Inferior parietal cortex (tissue), 1 donor: ENCODE measurements at regions not wholly inside any gene's neighbourhood (a gene's known extent, or its start where the extent isn't known, plus 50 kb on each side); places are given as distances from the start of the nearest gene placed in this dataset.
"Not testable (repeated sequence)": the region's sequence is repeated elsewhere in the genome, so short reads cannot be mapped to it uniquely, and the experiment has no call there.

Experiments used
- DNase-seq: peaks from one replicate; pipeline ENCODE4 v3.0.0-alpha.2; 2016; ENCODE audit errors: extremely low spot score

DNA sequence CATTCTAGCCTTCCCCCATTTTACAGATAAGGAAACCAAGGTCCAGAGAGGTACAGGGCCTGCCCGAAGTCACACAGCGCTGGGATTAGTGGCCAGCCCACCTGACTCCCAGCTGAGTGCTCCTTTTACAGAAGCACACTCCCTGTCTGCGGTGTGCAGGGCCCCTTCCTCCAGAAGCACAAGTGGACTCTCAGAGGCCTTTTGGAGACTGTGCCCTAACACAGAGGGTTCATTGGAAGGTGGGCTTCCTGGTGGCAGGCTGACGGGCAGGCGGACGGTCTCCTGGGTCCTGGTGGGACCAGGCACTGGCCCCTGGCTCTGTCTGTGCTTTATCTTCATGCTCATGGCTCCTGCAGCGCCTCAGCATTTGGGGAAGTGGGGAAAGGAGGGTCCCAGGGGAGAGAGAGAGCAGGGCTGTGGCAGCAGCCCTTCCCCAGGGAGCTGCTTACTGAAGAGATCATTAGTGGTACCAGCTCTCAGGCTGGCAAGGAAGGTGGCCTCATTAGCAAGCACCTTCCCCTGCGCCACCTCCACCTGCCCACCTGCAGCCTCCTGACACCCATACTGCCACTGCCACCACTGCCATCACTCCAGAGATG, 83.1 kb upstream of the GOLGA6L4 start:
- DNase-seq = not testable (repeated sequence)

DNA sequence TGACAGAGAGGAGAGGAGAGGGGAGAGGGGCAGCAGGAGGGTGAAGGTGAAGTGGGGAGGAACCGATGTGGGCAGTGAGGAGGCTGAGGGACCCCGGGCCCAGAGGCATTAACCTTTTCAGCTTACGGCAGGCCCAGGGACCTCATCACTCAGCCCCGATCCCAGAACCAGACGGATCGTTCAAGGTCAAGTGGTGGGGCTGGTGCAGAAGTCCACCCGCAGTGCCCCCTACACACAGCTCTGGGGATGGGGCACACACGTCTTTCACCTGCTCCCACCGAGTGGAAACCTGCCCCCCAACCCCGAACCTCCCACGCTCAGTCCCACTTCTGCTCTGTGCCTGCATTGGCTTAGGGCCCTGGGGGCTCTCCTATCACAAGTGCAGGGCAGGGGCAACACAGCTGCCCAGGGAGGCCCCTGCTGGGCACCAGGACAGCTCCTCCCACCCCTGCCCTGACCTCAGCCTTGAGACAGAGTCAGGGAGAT, 81.9 kb upstream of the GOLGA6L4 start:
- DNase-seq = not testable (repeated sequence)

DNA sequence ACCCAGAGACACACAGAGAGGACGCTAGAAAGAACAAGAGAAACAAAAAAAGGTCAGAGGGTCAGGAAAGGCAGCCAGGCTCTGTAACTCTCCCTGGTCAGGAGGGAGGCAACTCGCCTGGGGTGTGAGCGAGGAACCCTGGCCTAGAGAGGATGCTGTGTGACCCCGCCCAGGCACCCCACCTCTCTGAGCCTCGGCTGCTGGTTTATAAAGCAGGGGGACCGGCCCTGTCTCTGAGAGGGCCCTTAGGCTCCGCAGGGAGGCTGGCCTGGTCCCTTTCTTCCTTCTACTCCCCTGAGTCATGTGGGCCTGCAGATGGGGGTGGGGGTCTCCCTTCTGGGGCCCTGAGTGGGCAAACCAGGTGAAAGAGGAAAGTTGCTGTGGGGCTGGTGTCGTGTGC, 81.3 kb upstream of the GOLGA6L4 start:
- DNase-seq = not testable (repeated sequence)

DNA sequence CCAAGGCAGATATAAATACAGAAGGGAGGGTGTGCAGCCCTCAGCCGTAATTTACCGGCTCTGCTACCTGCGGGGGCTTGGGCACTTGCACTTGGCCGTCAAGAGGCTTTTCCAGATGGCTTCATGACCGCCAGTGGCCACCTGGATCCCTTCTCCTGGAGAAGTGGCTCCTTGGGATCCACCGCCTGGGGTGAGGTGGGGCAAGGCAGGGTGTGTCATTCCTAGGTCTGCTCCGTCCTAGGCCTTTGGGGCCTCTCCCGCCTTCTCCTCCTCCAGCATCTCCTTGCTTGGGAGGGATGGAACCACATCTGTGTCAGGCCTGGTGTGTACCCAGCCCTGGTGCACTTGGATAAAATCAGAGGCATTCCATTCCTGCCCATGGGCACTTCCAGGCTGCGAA, 80.8 kb upstream of the GOLGA6L4 start:
- not testable (repeated sequence) for DNase-seq

DNA sequence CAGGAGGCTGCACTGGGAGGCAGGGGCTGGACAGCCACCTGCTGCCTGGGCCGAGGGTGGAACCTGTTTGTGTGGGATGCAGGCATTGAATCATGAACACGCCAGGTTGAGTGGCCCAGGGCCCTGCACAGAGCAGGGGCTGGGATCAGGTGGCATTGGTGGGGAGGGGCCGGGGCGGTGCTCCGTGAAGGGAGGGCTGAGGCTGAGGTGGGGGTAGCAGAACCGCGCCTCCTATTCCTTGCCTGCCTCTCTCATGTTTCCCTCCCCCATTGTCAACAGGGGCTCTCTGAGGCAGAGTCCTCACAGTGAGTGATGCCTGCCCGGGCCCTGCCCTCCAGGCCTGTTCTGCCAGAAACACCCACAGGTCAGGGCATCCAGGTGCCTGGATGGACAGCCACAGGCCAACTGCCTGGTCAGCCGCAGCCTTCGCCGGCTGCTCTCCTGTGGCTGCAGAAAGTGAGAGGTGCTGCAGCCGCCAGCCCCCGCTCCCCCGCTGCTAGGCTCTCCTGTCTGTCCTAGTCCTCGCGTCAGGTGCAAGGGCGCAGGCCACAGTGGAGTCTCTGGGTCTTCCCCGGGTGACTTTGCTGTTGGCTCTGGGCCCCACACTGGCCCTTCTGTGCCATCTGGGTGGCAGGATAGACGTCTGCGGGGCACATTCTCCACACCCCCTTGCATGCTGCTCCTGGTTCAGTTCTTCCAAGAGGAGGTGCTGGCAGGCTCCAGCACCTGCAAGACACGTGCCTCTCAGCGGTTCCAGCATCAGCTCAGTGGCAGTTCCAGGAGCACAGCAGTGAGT, 79.6 kb upstream of the GOLGA6L4 start:
- not testable (repeated sequence) for DNase-seq

DNA sequence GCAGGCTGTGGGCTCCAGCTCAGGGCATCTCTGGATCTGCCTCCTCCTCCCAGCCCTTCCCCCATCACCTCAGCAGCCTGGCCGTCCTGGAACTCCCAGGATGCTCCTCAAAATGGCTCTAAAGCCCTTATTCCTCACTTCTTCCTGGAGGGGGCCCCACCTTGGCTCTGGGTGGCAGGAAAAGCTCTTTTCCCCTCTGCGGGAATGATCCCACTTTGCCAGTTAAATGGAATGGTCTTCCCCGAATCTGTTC, 79.1 kb upstream of the GOLGA6L4 start:
- DNase-seq = not testable (repeated sequence)

DNA sequence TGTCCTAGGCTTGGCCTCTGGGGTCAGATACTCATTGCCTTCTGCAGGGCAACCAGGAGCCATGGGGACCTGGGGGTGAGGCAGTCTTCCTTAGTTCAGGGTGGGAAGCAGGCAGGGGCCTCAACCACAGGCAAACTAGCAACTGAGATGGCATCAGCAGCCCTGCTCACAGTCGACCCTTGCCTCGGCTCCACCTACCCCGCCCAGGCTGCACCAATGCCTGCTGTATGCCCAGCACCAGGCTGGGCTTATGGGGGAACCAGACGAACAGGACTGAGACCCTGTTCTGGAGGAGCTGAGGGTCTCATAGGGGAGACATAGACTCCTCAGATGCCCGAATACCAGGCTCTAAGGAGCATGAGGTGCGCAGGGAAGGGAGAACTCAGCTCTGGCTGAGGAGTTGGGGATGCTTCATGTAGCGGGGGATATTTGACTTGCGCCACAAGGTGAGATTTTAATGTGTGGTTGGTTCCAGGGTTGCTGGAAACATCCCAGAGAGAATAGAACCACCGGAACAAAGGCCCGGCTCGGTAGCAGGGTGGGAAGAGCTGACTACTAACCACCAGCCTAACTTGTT, 78.4 kb upstream of the GOLGA6L4 start:
- DNase-seq = not testable (repeated sequence)

DNA sequence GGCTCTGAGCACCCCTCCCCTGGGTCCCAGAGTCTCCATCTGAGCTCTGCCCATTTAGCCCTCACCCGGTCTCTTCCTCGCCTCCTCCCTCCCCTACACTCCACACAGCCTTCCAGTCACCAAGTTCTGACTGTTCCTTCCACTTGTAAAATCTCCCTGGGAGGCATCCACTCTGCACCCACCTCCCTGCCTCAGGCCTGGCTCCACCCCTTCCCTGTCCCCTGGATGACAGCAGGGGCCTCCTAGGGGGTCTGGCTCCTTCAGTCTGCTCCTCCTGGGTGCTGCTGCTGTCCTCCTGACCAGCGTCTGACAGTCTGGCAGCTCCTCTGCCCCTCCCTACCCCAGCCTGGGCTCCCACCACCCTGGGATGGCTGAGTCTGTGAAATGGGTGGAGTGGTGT, 77.7 kb upstream of the GOLGA6L4 start:
- not testable (repeated sequence) for DNase-seq

DNA sequence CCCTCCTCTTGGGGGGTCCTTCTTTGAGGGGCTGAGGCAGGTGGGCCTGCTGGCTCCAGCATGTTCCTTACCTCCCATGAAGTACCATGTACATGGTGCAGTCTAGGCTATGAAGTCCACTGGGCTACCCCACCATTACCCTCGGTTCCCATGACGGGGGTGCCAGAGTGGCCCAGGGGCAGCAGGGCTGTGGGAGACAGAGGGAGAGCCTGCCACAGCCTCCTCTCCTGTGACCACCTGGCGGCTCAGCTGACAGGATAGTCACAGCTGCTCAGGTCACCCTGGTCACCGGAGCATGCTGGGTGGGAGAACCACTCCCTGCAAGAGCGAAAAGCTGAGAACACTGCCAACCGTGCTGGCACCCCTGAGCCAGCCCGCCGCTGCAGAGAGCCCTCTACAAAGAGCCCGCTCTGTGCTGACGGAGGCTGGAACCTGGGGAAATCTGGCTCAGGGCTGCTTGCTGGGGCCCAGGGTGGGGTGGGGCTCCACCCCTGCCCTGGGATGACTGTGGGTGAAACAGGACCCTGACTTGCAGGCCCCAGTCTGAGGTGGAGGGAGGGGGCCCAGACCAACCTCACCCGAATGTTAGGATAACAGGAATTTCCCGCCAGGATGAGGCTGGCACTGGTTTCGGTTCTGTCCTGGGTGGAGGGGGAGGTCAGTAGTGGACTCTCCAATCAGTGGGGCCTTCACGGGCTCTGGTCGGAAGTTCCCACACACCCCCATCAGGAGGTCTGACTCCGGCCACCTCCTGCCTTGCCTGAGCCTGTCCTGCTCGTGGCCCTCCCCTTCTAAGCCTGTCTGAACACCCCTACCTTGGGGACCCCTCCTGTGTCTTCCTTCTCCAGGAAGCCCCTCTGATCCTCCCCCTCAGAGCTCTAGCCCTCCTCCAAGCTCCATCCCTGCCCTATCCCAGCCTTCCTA, 76.0 kb upstream of the GOLGA6L4 start:
- not testable (repeated sequence) for DNase-seq

DNA sequence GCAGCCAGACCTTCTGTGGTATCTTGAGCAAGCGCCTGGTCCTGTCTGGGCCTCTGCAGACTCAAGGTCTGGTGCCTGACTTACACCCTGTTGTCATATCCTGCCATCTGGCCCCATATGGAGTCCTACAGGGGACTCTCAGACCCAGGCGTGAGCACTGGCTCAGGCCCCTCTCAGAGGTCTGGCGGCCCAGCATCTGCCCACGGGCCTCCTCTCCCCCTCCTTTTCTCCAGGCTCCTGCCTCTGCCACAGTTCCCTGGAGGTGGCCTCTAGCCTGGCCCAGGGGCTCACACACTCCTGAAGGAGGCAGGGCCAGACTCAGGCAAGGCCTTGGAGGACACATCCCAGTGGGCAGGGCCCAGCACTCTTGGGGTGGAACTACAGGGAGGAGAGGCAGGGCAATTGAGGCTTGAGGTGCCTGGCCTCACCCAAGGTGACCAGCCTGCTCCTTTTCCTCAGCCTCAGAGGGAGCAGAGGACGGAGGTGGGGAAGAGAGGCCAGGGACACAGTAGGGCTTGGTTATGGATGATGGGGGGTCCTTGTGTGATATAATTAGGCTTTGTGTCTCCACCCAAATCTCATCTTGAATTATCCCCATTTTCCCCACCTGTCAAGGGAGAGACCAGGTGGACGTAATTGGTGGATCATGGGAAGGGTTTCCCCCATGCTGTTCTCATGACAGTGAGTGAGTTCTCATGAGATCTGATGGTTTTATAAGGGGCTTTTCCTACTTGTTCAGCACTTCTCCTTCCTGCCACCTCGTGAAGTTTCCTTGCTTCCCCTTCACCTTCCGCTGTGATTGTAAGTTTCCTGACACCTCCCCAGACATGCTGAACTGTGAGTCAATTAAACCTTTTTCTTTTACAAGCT, 70.9 kb upstream of the GOLGA6L4 start:
- DNase-seq = not testable (repeated sequence)

DNA sequence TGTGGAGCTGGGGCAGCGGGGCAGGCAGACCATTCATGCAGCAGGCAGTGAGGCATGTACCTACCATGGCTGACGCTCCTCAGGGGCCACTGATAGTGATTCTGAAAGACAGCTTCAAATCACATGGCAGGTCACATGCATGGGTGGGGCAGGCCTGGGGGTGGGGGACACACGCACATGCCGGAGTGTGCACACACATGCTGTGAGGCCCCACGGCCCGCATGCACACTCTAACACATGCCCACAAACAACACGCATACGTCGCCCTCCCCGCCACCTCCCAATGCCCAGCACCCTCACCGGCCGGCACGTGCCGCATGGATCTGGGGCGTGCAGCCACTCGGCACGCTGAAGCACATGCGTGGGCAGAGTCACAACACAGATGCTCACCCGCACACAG, 65.5 kb upstream of the GOLGA6L4 start:
- DNase-seq = not testable (repeated sequence)

DNA sequence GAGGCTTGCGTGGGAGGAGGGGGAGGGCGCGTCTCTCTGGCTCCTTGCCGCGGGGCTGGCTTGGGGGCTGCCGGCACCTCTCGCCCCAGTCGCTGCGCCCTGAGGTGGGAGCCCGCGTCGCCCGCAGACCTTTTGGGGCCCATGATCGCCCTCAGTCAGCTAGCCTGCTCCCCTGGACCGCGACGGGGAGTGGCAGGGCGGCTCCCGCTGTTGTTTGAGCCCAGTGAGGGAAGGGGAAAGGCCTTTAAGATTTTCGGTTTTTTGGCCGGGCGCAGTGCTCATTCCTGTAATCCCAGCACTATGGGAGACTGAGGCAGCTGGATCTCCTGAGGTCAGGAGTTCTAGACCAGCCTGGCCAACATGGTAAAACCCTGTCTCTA, 62.4 kb upstream of the GOLGA6L4 start:
- not testable (repeated sequence) for DNase-seq
